Right renal cortex interstitium (tissue), 3 donors: ENCODE measurements at regions not wholly inside any gene's neighbourhood (a gene's known extent, or its start where the extent isn't known, plus 50 kb on each side); places are given as distances from the start of the nearest gene placed in this dataset.

Experiments used
- DNase-seq, 3 donors: peaks; one replicate each; pipeline ENCODE4 v3.0.0-alpha.2; 2013; ENCODE audit warnings: low read depth in 3 of 3, low spot score in 2 of 3

DNA sequence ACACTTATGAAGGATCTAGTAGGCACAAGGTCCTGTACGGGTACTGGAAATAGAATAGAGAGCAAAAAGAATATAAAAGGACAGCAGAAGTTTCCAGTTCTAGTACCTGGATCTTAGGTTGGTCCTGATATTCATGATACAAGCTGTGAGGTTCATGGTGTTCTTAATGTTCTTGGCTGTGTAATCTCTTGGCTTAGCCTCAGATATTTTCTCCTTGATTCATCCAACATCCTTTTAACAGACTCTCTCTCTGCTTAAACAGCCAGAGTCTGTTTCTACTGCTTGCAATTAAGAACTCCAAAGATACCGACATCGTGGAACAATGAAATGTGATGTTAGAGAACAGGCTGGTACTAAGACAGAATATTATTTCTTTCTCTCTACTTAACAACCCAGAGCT, 49.9 kb downstream of the CNTN3 start:
- DNase-seq = no peak

DNA sequence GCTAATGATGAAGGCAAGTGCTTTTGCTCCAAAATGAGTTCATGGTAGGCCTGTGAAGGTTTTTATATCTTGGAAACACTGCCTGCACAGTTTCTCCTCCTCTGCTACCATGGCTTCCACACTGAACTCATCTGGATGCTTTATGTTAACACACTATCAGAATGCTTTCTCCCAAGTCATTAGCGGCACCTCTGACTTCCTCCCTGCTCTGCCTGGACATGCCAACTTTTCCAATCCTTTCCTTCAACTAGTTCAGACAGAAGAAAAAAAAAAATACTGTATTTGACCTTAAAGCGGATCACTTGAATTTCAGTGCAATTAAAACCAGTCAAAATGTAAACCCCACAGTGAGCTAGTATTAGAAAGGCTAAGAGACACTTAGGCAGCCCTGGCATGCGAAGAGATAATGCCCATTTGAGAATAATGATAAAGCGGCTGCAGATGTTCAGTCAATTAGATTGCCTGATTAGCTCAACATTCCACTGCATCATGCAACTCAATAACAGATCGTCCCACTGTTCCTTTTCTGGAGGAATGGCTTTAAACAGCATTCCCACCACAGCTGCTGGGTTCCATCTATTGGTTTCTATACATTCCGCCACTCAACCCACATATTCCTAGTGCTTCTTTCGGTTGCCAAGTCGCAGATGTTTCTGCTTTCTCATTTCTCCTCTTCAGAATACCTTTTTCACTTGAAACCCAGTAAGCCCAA, 51.7 kb downstream of the CNTN3 start:
- no peak for DNase-seq

DNA sequence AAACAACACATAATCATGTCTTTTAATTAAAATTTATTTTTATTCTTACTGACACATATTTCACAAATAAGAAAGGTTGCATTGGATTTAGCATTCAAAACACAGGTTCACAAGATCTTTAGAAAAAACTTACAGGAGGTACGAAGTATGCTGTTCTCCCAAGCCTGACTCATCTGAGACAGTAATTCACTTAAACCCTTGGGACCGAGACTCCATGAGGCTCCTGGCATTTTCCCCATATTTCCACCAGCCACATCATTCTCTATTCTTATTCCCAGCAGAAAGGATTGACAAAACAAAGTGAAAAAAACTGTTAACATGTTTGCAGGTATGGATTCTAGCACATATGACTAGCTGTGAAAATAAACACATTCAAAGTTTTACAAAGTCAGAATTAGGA, 52.6 kb downstream of the CNTN3 start:
- DNase-seq = no peak

DNA sequence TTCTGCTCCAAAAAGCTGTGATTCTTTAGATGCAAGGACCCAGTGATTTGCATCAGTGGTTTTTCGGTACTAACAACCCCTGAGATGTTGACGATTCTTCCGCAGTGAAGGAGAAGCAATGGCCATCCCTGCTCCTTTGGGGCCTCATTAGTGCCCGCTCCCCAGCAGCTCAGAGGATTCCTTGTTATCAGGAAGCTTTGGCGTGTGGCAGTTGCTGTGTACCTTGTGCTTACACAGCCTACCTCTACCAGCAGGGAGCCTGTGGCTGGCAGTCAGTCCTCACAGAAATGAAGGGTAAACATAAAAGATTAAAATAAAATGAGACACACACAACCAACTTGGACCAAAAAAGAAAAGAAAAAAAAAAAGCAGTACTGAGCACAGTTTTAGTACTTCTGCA, 55.2 kb downstream of the CNTN3 start:
- DNase-seq = no peak

DNA sequence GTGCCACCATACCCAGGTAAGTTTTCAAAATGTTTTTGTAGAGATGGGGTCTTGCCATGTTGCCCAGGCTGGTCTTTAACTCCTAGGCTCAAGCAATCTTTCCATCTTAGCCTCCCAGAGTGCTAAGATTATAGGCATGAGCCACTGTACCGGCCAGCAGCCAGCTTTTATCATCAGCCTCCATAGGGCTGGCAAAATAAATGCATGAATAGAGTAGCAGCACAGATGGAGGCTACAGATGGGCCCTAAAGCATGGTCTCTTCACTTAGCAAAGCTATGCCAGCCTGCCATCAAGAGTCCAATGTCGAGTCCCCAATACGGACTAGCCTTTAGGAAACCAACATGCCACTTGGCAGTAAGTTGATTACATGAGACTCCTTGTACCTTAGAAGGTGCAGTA, 63.8 kb downstream of the CNTN3 start:
- DNase-seq = no peak

DNA sequence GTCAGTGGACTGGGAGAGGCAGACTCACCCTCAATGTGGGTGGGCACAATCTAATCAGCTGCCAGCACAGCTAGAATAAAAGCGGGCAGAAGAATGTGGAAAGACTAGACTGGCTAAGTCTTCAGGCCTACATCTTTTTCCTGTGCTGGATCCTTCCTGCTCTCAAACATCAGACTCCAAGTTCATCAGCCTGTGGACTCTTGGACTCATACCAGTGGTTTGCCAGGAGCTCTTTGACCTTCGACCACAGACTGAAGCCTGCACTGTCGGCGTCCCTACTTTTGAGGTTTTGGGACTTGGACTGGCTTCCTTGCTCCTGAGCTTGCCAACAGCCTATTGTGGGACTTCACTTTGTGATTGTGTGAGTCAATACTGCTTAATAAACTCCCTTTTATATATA, 68.0 kb downstream of the CNTN3 start:
- DNase-seq = no peak

DNA sequence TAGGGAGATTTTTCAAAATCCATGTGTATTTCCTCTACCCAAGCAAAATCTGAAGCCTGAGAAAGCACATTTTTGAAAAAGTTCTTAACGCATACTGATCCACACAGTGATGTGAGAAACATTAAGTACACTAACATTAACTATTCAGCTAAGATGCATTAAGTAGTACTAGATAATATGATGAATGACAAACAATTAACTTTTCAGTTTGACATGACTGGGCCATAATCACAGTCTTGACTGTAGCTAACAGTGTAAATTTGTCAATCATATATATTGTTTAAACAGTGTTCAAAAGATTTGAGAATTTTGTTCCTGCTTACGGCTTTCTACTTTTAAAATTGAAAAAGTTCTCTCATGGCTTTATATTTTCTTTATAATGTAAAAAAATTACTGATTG, 72.0 kb downstream of the CNTN3 start:
- DNase-seq = no peak

DNA sequence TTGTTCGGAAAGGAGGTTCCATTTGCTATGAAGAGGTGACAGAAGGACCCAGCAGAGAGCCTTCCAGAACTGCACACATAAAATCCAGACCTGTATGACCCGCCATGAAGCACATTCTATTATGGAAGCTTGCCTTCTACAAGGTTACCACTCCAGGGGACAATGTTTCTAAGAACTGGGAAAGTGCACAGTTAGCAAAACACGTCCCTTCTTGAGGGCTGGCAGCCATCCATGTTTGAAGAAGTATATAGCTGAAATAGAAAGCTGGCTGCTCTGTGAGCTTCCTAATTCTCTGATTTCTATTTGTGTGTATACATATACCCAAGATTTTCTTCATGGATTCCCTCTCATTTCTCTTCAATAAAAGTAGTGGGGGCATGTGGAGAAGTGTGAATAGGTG, 74.6 kb downstream of the CNTN3 start:
- peak in 1 of 3 donors; percentile 3 for DNase-seq

DNA sequence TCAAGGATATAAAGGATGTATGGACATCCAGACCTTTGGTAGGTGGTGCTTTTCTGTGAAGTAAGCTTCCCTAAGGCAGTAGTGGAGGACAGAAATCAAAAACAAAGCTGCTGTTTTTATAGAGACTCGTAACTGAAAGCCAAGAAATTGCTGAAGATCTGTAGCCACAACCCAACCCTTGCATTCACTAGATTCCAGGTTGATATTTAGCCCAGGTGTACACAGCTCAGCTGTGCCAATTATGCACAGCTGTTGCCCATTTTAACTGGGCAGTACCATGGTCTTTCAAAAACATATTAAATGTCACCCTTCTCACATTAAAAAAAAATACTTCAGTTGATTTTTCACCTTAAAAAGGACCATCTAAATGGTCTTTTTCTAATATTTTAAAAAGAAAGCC, 75.8 kb downstream of the CNTN3 start:
- no peak for DNase-seq

DNA sequence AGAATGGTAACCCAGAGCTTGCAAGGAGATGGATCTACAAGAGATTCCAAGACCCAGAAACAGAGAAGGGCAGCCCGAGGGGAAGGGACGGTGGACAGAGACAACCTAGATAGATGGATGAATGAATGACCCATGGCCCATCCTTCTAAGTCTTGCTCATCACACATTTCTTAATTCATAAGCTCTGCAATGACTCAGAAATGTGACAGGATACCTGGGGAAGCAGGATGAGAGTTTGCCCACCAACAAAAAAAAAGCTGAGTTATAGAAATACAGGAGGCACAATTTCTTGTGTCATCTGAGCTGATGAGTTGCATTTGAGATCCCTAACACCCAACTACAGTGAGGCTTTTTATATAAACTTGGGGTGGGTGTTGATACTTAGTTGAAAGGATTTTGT, 76.6 kb downstream of the CNTN3 start:
- DNase-seq = no peak

DNA sequence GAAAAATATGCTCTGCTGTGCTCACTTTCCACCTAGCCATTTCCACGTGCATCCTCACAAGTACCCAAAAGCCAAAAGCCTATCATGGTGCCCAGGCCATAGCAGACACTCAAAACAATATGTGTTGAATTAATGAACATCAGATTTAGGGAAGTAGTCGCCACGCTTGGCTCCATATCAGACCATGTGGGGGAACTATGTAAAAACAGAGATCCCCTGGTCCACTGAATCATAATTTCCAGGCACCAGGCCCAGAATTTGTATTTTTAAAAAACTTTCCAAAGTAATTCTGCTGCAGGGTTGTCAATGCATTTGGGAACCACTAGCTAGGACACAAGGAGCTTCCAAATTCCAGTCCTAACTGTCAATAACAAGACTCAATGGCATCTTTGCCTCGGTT, 77.3 kb downstream of the CNTN3 start:
- DNase-seq = no peak

DNA sequence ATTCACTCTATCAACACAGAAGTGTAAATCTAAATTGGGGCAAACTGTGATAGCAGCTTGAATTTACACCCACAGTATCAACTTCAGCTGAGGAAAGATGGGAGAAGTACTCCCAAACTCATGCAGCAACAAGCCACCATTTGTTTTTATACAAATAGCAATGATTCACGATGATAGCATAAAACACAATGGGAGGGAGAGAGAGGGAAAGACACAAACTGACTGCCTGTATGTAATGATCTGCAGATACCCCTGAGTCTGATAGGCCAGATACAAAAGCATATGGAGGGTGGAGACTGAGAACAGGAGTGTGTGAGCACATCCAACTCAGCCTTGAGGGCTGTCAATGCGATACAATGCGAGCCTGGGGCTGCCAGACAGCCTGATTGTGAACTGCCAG, 79.2 kb downstream of the CNTN3 start:
- DNase-seq = no peak

DNA sequence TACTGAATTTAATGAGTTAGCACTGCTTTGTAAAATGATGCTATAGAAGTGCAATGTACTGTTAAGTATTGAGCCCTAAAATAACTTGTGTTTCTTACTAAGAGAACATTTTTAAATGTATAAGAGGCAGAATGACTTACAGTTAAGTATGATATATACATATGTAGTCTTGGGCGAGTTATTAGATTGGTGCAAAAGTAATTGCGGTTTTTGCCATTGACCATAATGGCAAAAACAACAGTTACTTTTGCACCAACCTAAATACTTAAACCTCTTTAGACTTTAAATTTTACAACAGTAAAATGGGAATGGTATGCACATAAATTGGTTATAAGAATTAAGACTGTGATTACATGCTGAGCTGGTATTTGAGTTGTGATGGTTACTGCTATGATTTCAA, 79.8 kb downstream of the CNTN3 start:
- no peak for DNase-seq

DNA sequence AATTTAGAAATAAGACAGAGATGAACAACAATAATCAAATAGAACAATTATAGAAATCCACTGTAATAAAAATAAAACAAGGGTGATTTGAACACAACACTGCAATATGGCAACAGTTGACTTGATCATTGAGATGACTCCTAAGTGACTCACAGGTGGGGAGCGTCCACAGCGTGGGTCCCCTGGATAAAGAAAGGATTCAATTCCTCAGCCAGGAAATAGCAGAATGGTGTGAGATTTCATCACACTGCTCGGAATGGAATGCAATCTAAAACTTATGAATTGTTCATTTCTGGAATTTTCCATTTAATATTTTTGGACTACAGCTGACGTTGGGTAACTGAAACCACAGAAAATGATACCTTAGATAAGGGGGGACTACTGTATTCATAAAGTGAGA, 82.0 kb downstream of the CNTN3 start:
- DNase-seq = no peak

DNA sequence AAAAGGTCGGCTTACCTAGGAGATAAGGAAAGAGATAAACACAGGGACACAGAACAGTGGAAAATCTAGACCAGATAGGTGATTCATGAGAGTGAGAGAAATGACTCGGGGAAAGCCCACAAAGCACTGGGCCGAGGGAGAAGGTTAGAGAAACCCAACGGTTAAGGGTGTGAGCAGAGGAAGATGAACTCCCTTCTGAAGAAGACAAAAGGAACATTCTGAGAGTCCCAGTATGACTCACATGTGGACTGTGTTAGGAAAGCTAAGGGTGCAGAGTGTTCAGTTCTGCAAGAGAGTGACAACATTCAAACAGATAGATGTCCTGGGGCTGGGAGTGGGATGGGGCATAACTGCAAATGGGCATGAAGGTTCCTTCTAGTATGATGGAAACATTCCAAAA, 83.0 kb downstream of the CNTN3 start:
- no peak for DNase-seq

DNA sequence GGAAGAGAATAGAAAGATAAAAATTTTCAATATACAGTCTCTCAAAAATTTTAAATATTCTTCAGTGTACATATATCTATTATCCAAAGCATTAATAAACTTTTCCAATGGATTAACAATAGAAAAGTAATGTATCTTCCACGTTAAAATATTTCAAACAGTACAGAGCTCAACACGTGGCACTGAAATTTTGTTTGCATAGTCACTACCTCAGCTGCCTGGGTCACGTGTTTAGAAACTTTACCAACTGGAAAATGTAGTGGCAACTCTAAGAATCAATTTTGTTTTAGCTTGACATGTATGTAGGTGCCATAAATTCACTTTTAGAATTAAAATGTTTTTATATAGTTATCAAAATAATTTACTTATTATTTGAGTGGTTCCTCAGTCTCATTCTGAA, 85.3 kb downstream of the CNTN3 start:
- no peak for DNase-seq

DNA sequence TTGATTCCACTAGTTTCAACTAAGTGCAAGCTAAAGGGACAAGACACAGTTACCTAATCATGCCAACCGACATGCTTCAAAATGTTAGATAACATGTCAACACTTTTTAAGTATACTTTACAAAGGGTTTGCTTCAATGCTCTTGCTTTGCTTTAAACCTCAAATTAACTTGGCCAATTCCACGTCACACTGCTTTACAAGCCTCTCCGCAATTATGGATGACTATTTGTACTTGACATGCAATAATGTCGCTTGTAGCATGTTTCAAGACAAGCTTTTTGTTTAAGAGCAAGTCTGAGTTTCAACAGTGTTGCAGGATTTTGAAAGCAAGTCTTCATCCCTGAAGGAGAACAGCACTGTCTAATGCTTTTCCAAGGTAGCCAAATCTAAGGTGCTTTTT, 86.9 kb downstream of the CNTN3 start:
- no peak for DNase-seq

DNA sequence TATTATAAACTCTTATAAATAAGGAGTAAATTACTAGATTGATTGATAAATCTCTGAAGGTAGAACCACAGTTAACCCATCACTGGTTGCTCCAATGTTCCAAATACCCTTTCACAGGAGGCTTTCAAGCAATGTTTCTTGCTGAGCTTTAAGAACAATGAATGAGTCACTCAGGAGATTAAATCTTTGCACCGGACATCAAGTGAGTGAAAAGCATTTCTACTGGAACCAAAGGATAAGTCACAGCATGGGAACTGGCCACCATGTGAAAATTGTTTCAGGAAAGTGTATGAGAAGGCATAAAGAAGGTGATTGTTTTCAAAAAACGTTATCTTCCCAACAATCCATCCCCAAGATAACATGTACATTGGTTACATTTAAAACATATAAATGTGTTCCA, 90.6 kb downstream of the CNTN3 start:
- DNase-seq = no peak

DNA sequence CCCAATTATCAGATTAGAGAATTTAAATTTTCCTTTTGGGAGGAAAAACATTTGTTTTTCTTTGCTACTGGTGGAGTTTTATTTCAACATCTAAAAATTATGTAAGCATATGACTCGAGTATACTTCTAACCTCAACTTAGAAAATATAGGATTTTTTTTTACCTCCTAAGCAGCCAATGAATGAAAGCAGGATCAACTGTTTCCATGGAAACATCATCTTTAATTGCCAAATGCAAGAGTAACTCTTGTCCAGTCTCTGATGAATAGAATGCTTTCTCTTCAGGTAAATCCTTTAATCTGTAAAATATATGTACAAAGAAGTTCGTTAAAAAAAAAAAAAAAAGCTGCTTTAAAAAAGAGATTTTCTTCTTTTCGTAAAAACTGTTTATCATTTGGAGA, 93.6 kb downstream of the CNTN3 start:
- DNase-seq = no peak

DNA sequence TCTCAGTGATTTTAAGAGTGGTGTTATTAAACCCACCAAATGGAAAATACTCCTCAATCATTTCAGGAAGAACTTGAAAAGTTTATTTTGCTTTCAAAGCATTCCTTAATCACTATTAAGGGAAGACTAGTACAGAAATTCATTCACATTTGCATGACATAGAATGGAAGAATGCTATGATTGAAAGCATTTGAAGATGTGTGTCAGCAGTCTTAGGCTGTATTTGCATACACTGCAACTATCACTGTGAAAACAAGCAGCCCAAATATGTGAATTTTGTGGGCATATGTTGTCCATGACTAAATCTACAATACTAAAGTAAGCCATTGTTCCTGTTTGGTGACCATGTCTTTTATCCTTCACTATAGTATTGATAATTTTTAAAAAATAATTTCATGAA, 95.8 kb downstream of the CNTN3 start:
- no peak for DNase-seq

DNA sequence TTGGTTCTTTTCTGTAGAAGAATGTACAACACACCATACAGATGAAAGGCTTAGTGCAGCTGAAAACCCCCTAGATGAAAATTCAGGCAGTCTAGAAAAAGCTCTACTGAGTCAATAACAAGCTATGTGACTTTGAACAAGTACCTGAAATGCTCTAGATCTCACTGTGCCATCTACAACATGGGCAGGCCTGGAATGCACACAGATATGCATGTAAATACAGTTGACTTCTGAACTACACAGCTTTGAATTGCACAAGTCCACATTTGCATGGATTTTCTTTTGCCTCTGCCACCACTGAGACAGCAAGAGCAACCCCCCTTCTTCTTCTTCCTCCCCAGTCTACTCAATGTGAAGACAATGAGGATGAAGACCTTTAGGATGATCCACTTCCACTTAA, 98.4 kb downstream of the CNTN3 start:
- no peak for DNase-seq

DNA sequence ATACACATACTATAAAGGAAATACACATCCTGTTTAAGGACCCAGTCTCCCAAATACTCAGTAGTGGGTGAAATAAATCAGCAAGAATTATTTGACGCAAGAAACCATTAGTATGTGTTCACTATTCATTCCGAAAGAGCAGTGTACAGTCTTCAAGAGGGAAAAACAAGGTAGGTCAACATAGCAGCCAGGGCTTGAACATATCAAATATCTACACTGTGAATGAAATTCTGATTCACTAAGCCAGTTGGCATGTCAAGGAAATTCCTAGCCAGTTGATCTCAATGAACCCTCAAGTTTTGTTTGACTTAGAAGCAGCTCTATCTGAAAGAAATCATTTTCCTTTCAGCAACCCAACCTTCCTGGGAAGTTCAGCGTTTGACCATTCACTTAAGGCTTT, 99.0 kb downstream of the CNTN3 start:
- DNase-seq = no peak

DNA sequence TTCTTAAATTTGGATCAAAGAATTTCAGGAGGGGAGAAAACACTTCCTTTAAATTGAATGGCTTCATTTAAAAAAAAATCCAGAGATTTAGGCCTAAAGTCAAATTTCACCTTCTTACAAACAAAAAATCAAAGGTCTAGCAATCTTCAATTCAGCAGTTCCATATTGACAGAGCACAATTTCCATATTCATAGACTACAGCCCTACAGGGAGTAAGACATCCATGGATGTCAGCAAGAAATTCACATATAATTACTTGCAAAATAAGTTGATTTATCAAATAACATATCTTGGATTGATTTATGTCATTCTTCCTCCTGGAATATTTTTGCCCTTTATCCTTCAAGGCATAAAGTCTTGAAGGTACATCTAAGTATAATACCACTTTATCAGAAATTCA, 103.4 kb downstream of the CNTN3 start:
- DNase-seq = no peak
